Stomach smooth muscle (tissue), 2 donors: ENCODE measurements at regions not wholly inside any gene's neighbourhood (a gene's known extent, or its start where the extent isn't known, plus 50 kb on each side); places are given as distances from the start of the nearest gene placed in this dataset.

Source experiments
- H3K27ac ChIP-seq: one replicate; pipeline ENCODE4 v1.7.0; 2013; ENCODE audit warnings: mild to moderate bottlenecking, low read length, inconsistent platforms
- H3K27me3 ChIP-seq, 2 donors: one replicate each; pipeline ENCODE4 v1.7.0; 2013; ENCODE audit warnings: low read length in 2 of 2; ENCODE audit not compliant: insufficient read depth in 2 of 2, control insufficient read depth in 1 of 2
- H3K36me3 ChIP-seq, 2 donors: one replicate each; pipeline ENCODE4 v1.7.0; 2013; ENCODE audit warnings: low read length in 2 of 2; ENCODE audit not compliant: control insufficient read depth in 2 of 2, insufficient read depth in 2 of 2
- H3K4me1 ChIP-seq: one replicate; pipeline ENCODE4 v1.7.0; 2013; ENCODE audit warnings: low read length; ENCODE audit not compliant: control insufficient read depth, insufficient read depth
- H3K4me3 ChIP-seq, 2 donors: one replicate each; pipeline ENCODE4 v1.7.0; 2013; ENCODE audit warnings: low read length in 2 of 2
- H3K9ac ChIP-seq, 2 donors: one replicate each; pipeline ENCODE4 v1.7.0; 2013; ENCODE audit warnings: low read length in 2 of 2, mild to moderate bottlenecking in 1 of 2
- H3K9me3 ChIP-seq, 2 donors: one replicate each; pipeline ENCODE4 v1.7.0; 2013; ENCODE audit warnings: low read length in 2 of 2; ENCODE audit not compliant: control insufficient read depth in 2 of 2
- donor health status: healthy.
- donor health status: Pancreatic carcinoma.

DNA sequence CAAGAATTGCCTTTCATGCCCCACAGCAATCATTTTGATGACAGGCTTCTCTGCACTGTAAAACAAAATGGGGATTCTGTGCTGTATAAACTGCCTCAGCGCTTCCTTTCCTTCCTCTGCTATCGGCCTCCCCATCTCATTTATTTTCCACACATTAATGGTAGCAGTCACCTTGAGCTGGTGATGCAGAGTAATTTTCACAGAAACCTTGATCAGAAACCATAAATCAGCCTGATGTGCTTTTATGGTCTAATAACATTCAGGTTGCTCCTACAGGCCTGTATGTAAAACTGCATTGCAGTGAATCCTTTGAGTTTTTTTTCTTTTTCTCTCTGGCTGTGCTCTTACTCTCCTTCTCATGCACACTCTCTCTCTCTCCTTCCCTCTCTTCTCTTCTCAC, 578.4 kb upstream of the STXBP6 start:
- Histone ChIP-seq H3K4me1 (no peaks in the 10 kb centered on the region), H3K27me3 (no peaks in the 10 kb centered on the region), H3K9me3 (no peaks in the 10 kb centered on the region), H3K9ac (no peak overlapping the region), H3K4me3 (no peak overlapping the region), H3K36me3 (no peaks in the 10 kb centered on the region), H3K27ac (no peak overlapping the region)

DNA sequence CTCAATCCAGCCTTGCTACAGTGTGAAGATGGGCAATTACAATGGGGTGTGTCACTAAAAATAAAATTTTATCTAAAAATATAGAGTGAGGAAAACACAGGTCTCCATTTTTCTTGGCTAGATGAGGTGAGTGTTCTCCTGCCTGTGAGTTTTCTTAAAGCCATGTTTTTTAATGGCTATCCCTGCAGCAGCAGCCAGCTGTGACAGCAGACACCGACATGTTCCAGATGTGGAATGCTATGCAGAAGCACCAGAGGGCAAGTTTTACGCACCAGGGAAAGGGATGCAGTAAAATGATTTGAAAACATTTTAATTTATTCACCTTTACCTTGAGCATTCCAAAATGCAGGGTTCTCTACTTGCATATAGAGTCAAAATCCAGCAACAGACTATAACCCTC, 577.0 kb upstream of the STXBP6 start:
- Histone ChIP-seq H3K4me3 (no peak overlapping the region), H3K27me3 (no peaks in the 10 kb centered on the region), H3K27ac (no peak overlapping the region), H3K9me3 (no peaks in the 10 kb centered on the region), H3K9ac (no peak overlapping the region), H3K4me1 (no peaks in the 10 kb centered on the region), H3K36me3 (no peaks in the 10 kb centered on the region)

DNA sequence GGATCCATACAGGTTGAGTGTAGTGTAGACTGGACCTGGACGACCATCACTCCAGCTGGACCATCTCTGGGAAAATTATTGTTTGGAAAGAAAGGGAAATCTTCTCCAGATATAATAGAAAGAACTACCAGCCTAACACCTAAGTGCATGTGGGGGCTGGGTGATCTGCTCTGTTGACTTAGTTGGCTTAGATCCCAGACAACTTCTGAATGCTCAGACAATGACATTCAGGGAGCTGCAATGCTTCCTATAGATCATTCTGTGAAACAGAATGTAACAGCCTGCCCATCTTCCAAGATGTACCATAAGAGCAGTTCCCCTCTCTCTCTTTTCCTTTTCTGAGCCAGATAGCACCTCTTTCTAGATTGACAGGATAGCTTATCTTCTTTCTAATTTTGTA, 572.8 kb upstream of the STXBP6 start:
- H3K4me1 ChIP-seq, result no peaks in the 10 kb centered on the region
- H3K9me3 ChIP-seq, result no peaks in the 10 kb centered on the region
- H3K36me3 ChIP-seq, result no peaks in the 10 kb centered on the region
- no peak overlapping the region for H3K9ac ChIP-seq
- no peak overlapping the region for H3K4me3 ChIP-seq
- no peak overlapping the region for H3K27ac ChIP-seq
- H3K27me3 ChIP-seq, result no peaks in the 10 kb centered on the region

DNA sequence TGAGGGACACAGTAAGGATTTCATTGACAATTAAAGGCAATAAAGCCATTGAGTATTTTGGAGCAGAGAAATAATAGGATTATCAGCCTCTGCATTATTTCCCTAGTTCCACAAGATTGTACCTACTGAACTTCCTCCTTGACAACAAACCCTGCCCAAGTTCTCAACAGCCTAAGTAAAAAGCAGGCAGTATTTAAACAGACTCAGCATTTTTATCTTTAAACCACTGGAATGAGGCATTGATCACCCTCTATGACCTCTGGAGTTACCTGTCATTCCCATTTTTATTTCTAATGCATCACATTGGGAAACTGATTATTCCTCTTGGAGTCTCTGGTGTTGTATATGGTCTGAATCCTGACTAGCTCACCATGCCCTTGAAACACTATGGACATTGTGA, 570.6 kb upstream of the STXBP6 start:
- Histone ChIP-seq H3K27me3 (no peaks in the 10 kb centered on the region), H3K9me3 (peaks cover 0 to 4% of the 10 kb centered on the region in 2 donors), H3K4me3 (no peak overlapping the region), H3K4me1 (no peaks in the 10 kb centered on the region), H3K27ac (no peak overlapping the region), H3K36me3 (no peaks in the 10 kb centered on the region), H3K9ac (no peak overlapping the region)

DNA sequence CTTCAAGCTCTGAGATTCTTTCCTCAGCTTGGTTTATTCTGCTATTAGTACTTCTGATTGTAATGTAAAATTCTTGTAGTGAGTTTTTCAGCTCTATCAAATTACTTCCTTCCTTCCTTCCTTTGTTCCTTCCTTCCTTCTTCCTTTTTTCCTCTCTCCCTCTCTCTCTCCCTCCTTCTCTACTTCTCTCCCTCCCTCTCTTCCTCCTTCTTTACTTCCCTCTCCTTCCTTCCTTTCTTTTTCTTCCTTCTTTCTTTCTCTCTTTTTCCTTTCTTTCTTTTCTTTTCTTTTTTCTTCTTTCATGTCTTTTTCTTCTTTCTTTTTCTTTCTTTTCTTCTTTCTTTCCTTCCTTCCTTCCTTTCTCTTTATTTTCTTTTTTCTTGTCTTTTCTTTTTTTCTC, 565.2 kb upstream of the STXBP6 start:
- H3K36me3 ChIP-seq, result no peaks in the 10 kb centered on the region
- H3K9ac ChIP-seq, result no peak overlapping the region
- no peaks in the 10 kb centered on the region for H3K27me3 ChIP-seq
- H3K9me3 ChIP-seq, result peaks cover 0 to 4% of the 10 kb centered on the region in 2 donors
- H3K4me1 ChIP-seq, result no peaks in the 10 kb centered on the region
- no peak overlapping the region for H3K27ac ChIP-seq
- no peak overlapping the region for H3K4me3 ChIP-seq

DNA sequence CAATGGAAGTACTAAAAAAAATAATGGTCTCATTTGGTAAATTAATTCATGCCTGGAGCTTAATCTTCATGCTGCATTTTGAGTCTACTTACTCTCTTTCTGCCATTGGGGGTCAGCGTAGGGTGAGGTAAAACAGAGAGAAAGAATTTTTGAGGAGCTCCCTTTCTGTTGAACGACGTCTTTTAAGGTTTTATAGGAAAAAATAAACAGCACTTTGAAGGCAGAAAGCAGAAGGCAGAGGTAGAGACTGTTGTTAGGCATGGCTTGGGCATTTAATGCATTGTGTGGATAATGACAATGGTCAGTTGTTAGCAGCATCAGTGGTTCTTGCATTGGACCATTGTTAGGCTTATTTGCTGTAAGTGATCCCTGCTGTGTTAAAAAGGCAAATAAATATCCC, 557.2 kb upstream of the STXBP6 start:
- Histone ChIP-seq H3K27ac (no peak overlapping the region), H3K4me1 (no peaks in the 10 kb centered on the region), H3K9me3 (no peaks in the 10 kb centered on the region), H3K36me3 (no peaks in the 10 kb centered on the region), H3K4me3 (no peak overlapping the region), H3K27me3 (no peaks in the 10 kb centered on the region), H3K9ac (no peak overlapping the region)

DNA sequence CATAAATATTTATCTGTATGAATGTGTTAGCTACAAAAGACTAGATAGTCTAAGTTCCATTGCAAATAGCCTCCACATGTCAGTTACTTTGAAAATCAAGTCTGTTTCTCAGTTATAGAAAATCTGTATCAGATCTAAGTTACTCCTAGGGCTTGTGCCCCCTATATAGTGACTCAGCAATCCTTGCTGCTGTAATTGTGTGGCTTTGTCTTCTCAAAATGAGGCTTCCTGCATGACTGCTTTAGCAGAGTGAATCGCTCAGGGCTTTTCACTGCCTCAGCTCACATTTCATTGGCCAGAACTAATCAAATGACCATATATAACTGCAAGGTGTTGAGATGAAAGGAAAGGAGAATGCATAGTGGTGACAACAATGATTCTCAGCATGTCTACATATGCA, 552.2 kb upstream of the STXBP6 start:
- no peak overlapping the region for H3K9ac ChIP-seq
- H3K27me3 ChIP-seq, result no peaks in the 10 kb centered on the region
- no peaks in the 10 kb centered on the region for H3K9me3 ChIP-seq
- H3K4me3 ChIP-seq, result no peak overlapping the region
- no peaks in the 10 kb centered on the region for H3K36me3 ChIP-seq
- no peaks in the 10 kb centered on the region for H3K4me1 ChIP-seq
- no peak overlapping the region for H3K27ac ChIP-seq

DNA sequence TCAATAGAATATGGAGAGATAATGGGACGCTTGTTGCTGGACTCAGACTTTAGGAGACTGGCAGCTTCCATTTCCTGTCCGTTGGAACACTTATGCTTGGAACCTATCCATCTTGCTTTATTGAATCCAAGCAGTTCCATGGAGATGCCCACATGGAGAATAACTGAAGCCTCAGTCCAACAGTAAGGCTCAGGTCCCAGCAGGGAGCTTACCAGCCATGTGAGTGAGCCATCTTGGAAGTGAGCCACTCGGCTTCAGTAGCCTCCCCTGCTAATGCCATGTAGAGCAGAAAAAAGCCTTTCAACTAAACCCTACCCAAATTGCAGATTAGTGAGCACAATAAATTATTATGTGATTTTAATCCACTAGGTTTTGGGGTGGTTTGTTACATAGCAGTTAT, 538.8 kb upstream of the STXBP6 start:
- H3K27ac ChIP-seq, result no peak overlapping the region
- no peaks in the 10 kb centered on the region for H3K4me1 ChIP-seq
- H3K9me3 ChIP-seq, result no peaks in the 10 kb centered on the region
- H3K36me3 ChIP-seq, result no peaks in the 10 kb centered on the region
- no peak overlapping the region for H3K4me3 ChIP-seq
- no peaks in the 10 kb centered on the region for H3K27me3 ChIP-seq
- H3K9ac ChIP-seq, result no peak overlapping the region

DNA sequence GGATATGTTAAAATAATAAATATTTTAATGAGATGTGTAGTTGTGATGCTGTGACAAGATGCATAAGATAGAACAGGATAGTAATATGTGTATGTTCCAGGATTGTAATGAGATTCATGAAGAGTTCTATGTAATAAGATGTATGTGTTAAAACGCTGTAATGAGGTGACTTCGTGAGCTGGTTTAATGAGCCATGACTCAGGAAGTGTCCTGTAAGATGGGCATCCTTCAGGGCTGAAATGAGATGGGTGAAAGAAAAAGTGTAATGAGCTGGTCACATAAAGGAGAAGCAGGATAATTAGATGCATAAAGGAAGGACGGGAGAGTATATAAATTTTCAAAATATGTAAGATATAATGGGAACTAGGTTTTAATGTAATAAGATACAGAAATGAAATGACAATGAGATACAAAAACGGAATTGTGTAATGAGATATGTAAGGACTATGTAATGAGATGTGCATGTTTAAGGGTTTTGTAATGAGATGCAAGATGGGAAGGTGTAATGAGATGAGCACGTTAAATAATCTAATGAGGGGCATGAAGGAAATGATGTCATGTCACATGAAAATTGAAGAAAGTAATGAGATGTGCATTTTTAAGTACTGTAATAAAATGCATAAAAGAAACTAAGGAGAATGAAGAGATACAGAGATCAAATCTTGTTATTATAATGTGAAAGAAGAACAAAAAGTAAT, 524.8 kb upstream of the STXBP6 start:
- no peak overlapping the region for H3K27ac ChIP-seq
- no peak overlapping the region for H3K9ac ChIP-seq
- H3K9me3 ChIP-seq, result peaks cover 0 to 2% of the 10 kb centered on the region in 2 donors
- no peaks in the 10 kb centered on the region for H3K4me1 ChIP-seq
- H3K4me3 ChIP-seq, result no peak overlapping the region
- H3K27me3 ChIP-seq, result no peaks in the 10 kb centered on the region
- H3K36me3 ChIP-seq, result no peaks in the 10 kb centered on the region

DNA sequence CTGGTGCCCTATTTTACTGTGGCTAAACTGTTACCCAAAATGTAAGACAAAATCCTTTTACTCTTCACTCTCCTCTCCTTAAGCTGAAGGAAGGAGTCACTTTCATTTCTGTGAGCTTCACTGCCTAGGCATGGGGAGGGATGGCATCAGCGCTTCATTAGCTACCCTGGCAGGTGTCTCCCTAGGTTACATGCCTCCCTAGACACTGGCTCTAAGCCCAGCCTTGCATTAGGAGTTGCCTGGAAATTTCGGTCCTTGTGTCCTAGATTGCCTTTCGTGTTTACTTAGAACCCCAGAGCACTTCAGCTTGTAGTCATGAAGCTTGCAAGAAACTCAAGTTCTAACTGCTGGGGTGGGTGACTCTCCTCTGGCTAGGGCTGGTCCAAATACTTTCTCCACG, 520.5 kb upstream of the STXBP6 start:
- no peaks in the 10 kb centered on the region for H3K4me1 ChIP-seq
- no peak overlapping the region for H3K9ac ChIP-seq
- H3K36me3 ChIP-seq, result no peaks in the 10 kb centered on the region
- H3K9me3 ChIP-seq, result peaks cover 0 to 7% of the 10 kb centered on the region in 2 donors
- H3K27ac ChIP-seq, result no peak overlapping the region
- no peaks in the 10 kb centered on the region for H3K27me3 ChIP-seq
- H3K4me3 ChIP-seq, result no peak overlapping the region

DNA sequence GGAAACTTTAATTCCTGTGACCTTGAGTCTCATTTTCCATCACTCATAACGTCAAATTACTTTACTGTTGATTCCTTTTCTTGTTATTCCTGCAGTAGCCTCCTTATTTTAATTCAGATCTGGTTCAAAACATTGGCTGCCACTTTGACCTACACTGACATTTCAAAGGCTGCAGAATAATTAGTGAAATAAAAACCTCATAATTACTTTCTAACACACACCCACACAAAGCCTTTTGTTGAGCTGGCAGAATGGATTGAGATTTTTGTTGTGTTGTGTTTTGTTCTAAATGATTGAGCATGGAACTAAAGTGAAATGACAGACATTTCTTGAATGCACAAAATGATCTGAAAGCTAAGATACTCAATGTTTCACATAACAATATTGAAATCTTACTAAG, 507.5 kb upstream of the STXBP6 start:
- Histone ChIP-seq H3K36me3 (no peaks in the 10 kb centered on the region), H3K9me3 (no peaks in the 10 kb centered on the region), H3K4me3 (no peak overlapping the region), H3K27ac (no peak overlapping the region), H3K9ac (no peak overlapping the region), H3K4me1 (no peaks in the 10 kb centered on the region), H3K27me3 (no peaks in the 10 kb centered on the region)
